HEK293 (cell line): ENCODE measurements at regions not wholly inside any gene's neighbourhood (a gene's known extent, or its start where the extent isn't known, plus 50 kb on each side); places are given as distances from the start of the nearest gene placed in this dataset.

ENCODE experiments used
- CTCF ChIP-seq: fragments of 450-650 bp; formaldehyde crosslinking; IDR thresholded peaks from 2 replicates; pipeline ENCODE4 v1.5.1; 2016; ENCODE audit warnings: missing biosample characterization, missing genetic modification characterization
- HOXA7 ChIP-seq: sonication (generic); formaldehyde crosslinking; IDR thresholded peaks from 2 replicates; pipeline ENCODE4 v1.8.1; 2022; ENCODE audit warnings: missing genetic modification reagents, borderline replicate concordance
- HOXD13 ChIP-seq: sonication (generic); formaldehyde crosslinking; IDR thresholded peaks from 2 replicates; pipeline ENCODE4 v1.8.0; 2022; ENCODE audit warnings: missing genetic modification reagents, borderline replicate concordance
- KLF16 ChIP-seq: fragments of 450-650 bp; formaldehyde crosslinking; IDR thresholded peaks from 2 replicates; pipeline ENCODE4 v1.5.1; 2017; ENCODE audit warnings: missing biosample characterization, missing genetic modification characterization
- KLF8 ChIP-seq: fragments of 450-650 bp; formaldehyde crosslinking; IDR thresholded peaks from 2 replicates; pipeline ENCODE4 v1.5.1; 2016; ENCODE audit warnings: missing biosample characterization, missing genetic modification characterization
- ZBTB26 ChIP-seq: fragments of 450-650 bp; formaldehyde crosslinking; optimal IDR thresholded peaks from 2 replicates; pipeline ENCODE3; 2016; ENCODE audit warnings: missing biosample characterization, mild to moderate bottlenecking, missing genetic modification characterization
- ZNF184 ChIP-seq: fragments of 450-650 bp; IDR thresholded peaks from 2 replicates; pipeline ENCODE4 v1.5.1; 2018; ENCODE audit warnings: missing biosample characterization, mild to moderate bottlenecking, missing genetic modification characterization
- ZNF311 ChIP-seq: fragments of 450-650 bp; formaldehyde crosslinking; IDR thresholded peaks from 2 replicates; pipeline ENCODE4 v1.5.1; 2017; ENCODE audit warnings: missing biosample characterization, missing genetic modification characterization, borderline replicate concordance
- ZNF549 ChIP-seq: fragments of 450-650 bp; IDR thresholded peaks from 2 replicates; pipeline ENCODE4 v1.5.1; 2018; ENCODE audit warnings: missing biosample characterization, missing genetic modification characterization, mild to moderate bottlenecking, inconsistent platforms, moderate library complexity
- ZNF677 ChIP-seq: fragments of 450-650 bp; IDR thresholded peaks from 2 replicates; pipeline ENCODE4 v1.5.0; 2018; ENCODE audit warnings: missing biosample characterization, mild to moderate bottlenecking, missing genetic modification characterization, moderate library complexity
- ZNF704 ChIP-seq: fragments of 450-650 bp; formaldehyde crosslinking; IDR thresholded peaks from 2 replicates; pipeline ENCODE4 v1.5.1; 2016; ENCODE audit warnings: missing biosample characterization, missing genetic modification characterization

- no peak for TF ChIP-seq ZNF184 (tag by site-specific recombination)
- no peak for TF ChIP-seq CTCF (tag by site-specific recombination)
- TF ChIP-seq ZNF311, result no peak
- TF ChIP-seq ZNF677 (tag by site-specific recombination), result no peak
- no peak for TF ChIP-seq HOXA7 (CRISPR knock-in tag)
- no peak for TF ChIP-seq ZBTB26 (tag by site-specific recombination)
- TF ChIP-seq KLF16 (tag by site-specific recombination), result no peak
- TF ChIP-seq ZNF704 (tag by site-specific recombination), result no peak
- TF ChIP-seq HOXD13 (CRISPR knock-in tag), result no peak
- TF ChIP-seq ZNF549 (tag by site-specific recombination), result no peak
- TF ChIP-seq KLF8 (tag by site-specific recombination), result no peak
Measured at GRCh38 chr22:25361899-25362214, 142.4 kb downstream of the CRYBB2 start.
